Trophoblast cell (in vitro differentiated cells and primary cell): ENCODE measurements at regions not wholly inside any gene's neighbourhood (a gene's known extent, or its start where the extent isn't known, plus 50 kb on each side); places are given as distances from the start of the nearest gene placed in this dataset.
A peak's percentile ranks its signal among the peaks of the same experiment; 100 is the strongest.

Source experiments
- DNase-seq, 2 donors: peaks; one replicate each; pipeline ENCODE4 v3.0.0-alpha.2; 2016
- H2AFZ ChIP-seq: 2 replicates; pipeline ENCODE4 v1.6.1; 2013; ENCODE audit warnings: low read length, moderate library complexity, mild to moderate bottlenecking; ENCODE audit not compliant: insufficient read depth, poor library complexity
- H2AK5ac ChIP-seq: 2 replicates; pipeline ENCODE4 v1.6.1; 2013; ENCODE audit warnings: mild to moderate bottlenecking, low read length
- H2BK120ac ChIP-seq: 2 replicates; pipeline ENCODE4 v1.6.1; 2013; ENCODE audit warnings: low read length, mild to moderate bottlenecking, moderate library complexity; ENCODE audit not compliant: insufficient read depth, poor library complexity
- H2BK12ac ChIP-seq: 2 replicates; pipeline ENCODE4 v1.6.1; 2013; ENCODE audit warnings: mild to moderate bottlenecking, low read length, moderate library complexity
- H2BK5ac ChIP-seq: 2 replicates; pipeline ENCODE4 v1.6.1; 2013; ENCODE audit warnings: low read length, low read depth, moderate library complexity, mild to moderate bottlenecking; ENCODE audit not compliant: poor library complexity
- H3K14ac ChIP-seq: 2 replicates; pipeline ENCODE4 v1.6.1; 2013; ENCODE audit warnings: mild to moderate bottlenecking, low read length
- H3K18ac ChIP-seq: 2 replicates; pipeline ENCODE4 v1.6.1; 2013; ENCODE audit warnings: mild to moderate bottlenecking, low read length
- H3K23ac ChIP-seq: 2 replicates; pipeline ENCODE4 v1.6.1; 2013; ENCODE audit warnings: low read length
- H3K27ac ChIP-seq: 2 replicates; pipeline ENCODE4 v1.5.1; 2013; ENCODE audit warnings: low read depth, mild to moderate bottlenecking, inconsistent platforms, low read length, moderate library complexity
- H3K27me3 ChIP-seq: 2 replicates; pipeline ENCODE4 v1.6.1; 2013; ENCODE audit warnings: inconsistent platforms, mild to moderate bottlenecking, low read length, moderate library complexity; ENCODE audit not compliant: insufficient read depth
- H3K36me3 ChIP-seq, 2 experiments: 1 replicate in 1 of 2; 2 replicates in 1 of 2; pipeline ENCODE4 v1.6.1; 2013; ENCODE audit warnings: low read length in 2 of 2, mild to moderate bottlenecking in 2 of 2, moderate library complexity in 1 of 2; ENCODE audit not compliant: insufficient read depth in 2 of 2, control insufficient read depth in 1 of 2
- H3K4ac ChIP-seq: 2 replicates; pipeline ENCODE4 v1.6.1; 2013; ENCODE audit warnings: low read depth, mild to moderate bottlenecking, low read length, moderate library complexity
- H3K4me1 ChIP-seq, 2 experiments: 1 replicate in 1 of 2; 2 replicates in 1 of 2; pipeline ENCODE4 v1.6.1; 2013; ENCODE audit warnings: low read length in 2 of 2, mild to moderate bottlenecking in 2 of 2, moderate library complexity in 1 of 2; ENCODE audit not compliant: insufficient read depth in 2 of 2, control insufficient read depth in 1 of 2
- H3K4me2 ChIP-seq: 2 replicates; pipeline ENCODE4 v1.6.1; 2013; ENCODE audit warnings: inconsistent platforms, mild to moderate bottlenecking, low read length, moderate library complexity
- H3K4me3 ChIP-seq: 2 replicates; pipeline ENCODE4 v1.5.1; 2013; ENCODE audit warnings: mild to moderate bottlenecking, low read depth, low read length, inconsistent platforms
- H3K79me1 ChIP-seq: one replicate; pipeline ENCODE4 v1.6.1; 2013; ENCODE audit warnings: low read length
- H3K79me2 ChIP-seq: 2 replicates; pipeline ENCODE4 v1.6.1; 2013; ENCODE audit warnings: low read length, mild to moderate bottlenecking; ENCODE audit not compliant: control insufficient read depth, insufficient read depth, poor library complexity
- H3K9ac ChIP-seq: 2 replicates; pipeline ENCODE4 v1.6.1; 2013; ENCODE audit warnings: mild to moderate bottlenecking, low read length
- H3K9me3 ChIP-seq: 2 replicates; pipeline ENCODE4 v1.6.1; 2013; ENCODE audit warnings: low read depth, mild to moderate bottlenecking, control low read depth, inconsistent platforms, low read length; ENCODE audit not compliant: insufficient read depth
- H4K12ac ChIP-seq: 2 replicates; pipeline ENCODE4 v1.6.1; 2013; ENCODE audit warnings: low read depth, mild to moderate bottlenecking, low read length, moderate library complexity
- H4K8ac ChIP-seq: 2 replicates; pipeline ENCODE4 v1.6.1; 2013; ENCODE audit warnings: low read depth, mild to moderate bottlenecking, low read length, moderate library complexity
- H4K91ac ChIP-seq: one replicate; pipeline ENCODE4 v1.6.1; 2013; ENCODE audit warnings: low read depth, mild to moderate bottlenecking, low read length, moderate library complexity
- WGBS: extraction: QIAGEN DNeasy Blood & Tissue Kit; methylation state at CpG from one replicate; pipeline ENCODE4 v1.1.7; 2013; ENCODE audit warnings: missing lambda C conversion rate; ENCODE audit not compliant: insufficient read length, insufficient coverage; ENCODE audit errors: extremely low coverage; 5-methylcytosine and 5-hydroxymethylcytosine counted together

- no peaks in the 10 kb centered on the region for H3K4me1 ChIP-seq
- H4K91ac ChIP-seq, result no peak overlapping the region
- H3K18ac ChIP-seq, result no peak overlapping the region
- no peaks in the 10 kb centered on the region for H3K36me3 ChIP-seq
- no peaks in the 10 kb centered on the region for H3K27me3 ChIP-seq
- no peak overlapping the region for H3K4ac ChIP-seq
- no peak overlapping the region for H3K9ac ChIP-seq
- no peaks in the 10 kb centered on the region for H3K79me2 ChIP-seq
- no peak overlapping the region for H2AK5ac ChIP-seq
- no peaks in the 10 kb centered on the region for H3K9me3 ChIP-seq
- H2AFZ ChIP-seq, result no peak overlapping the region
- no peak overlapping the region for H3K4me3 ChIP-seq
- no peak overlapping the region for H3K14ac ChIP-seq
- H3K23ac ChIP-seq, result no peak overlapping the region
- H2BK12ac ChIP-seq, result no peak overlapping the region
- no peak overlapping the region for H3K4me2 ChIP-seq
- no peak overlapping the region for H4K8ac ChIP-seq
- H3K79me1 ChIP-seq, result no peaks in the 10 kb centered on the region
- H2BK5ac ChIP-seq, result no peak overlapping the region
- no peak overlapping the region for H4K12ac ChIP-seq
- no peak overlapping the region for H2BK120ac ChIP-seq
- no peak overlapping the region for H3K27ac ChIP-seq
- no peak for DNase-seq
Measured at GRCh38 chr3:36196058-36196457, 184.2 kb upstream of the STAC start.

- Histone ChIP-seq H4K8ac (no peak overlapping the region), H2BK5ac (no peak overlapping the region), H3K4ac (no peak overlapping the region), H3K79me1 (no peaks in the 10 kb centered on the region), H4K91ac (no peak overlapping the region), H2AFZ (no peak overlapping the region), H3K23ac (no peak overlapping the region), H2AK5ac (no peak overlapping the region), H3K18ac (no peak overlapping the region), H2BK12ac (no peak overlapping the region), H3K4me1 (no peaks in the 10 kb centered on the region), H3K27me3 (no peaks in the 10 kb centered on the region), H3K4me2 (no peak overlapping the region), H3K79me2 (no peaks in the 10 kb centered on the region), H3K27ac (no peak overlapping the region), H3K4me3 (no peak overlapping the region), H3K14ac (no peak overlapping the region), H3K36me3 (no peaks in the 10 kb centered on the region), H4K12ac (no peak overlapping the region), H2BK120ac (no peak overlapping the region), H3K9me3 (no peaks in the 10 kb centered on the region), H3K9ac (no peak overlapping the region)
- WGBS, result no CpG with 5 or more reads among the region's 1 CpG
- DNase-seq, result no peak
Measured at GRCh38 chr3:36197151-36197550, 183.2 kb upstream of the STAC start.

GRCh38 chr3:36201546-36201945, 178.8 kb upstream of the STAC start:
- Histone ChIP-seq H3K36me3 (no peaks in the 10 kb centered on the region), H3K9ac (peak overlapping the region; percentile 34), H3K18ac (no peak overlapping the region), H3K4me2 (no peak overlapping the region), H2AFZ (no peak overlapping the region), H2AK5ac (no peak overlapping the region), H4K8ac (no peak overlapping the region), H3K4me3 (no peak overlapping the region), H3K79me2 (no peaks in the 10 kb centered on the region), H3K23ac (peak overlapping the region; percentile 69), H4K12ac (no peak overlapping the region), H3K4me1 (no peaks in the 10 kb centered on the region), H3K9me3 (no peaks in the 10 kb centered on the region), H3K79me1 (no peaks in the 10 kb centered on the region), H4K91ac (no peak overlapping the region), H2BK12ac (no peak overlapping the region), H2BK5ac (no peak overlapping the region), H3K27me3 (no peaks in the 10 kb centered on the region), H2BK120ac (no peak overlapping the region), H3K4ac (no peak overlapping the region), H3K27ac (no peak overlapping the region), H3K14ac (no peak overlapping the region)
- DNase-seq, result no peak

- Histone ChIP-seq H3K4me3 (no peak overlapping the region), H3K18ac (no peak overlapping the region), H3K27ac (no peak overlapping the region), H2AK5ac (no peak overlapping the region), H3K4ac (no peak overlapping the region), H3K79me1 (no peaks in the 10 kb centered on the region), H3K9ac (no peak overlapping the region), H3K79me2 (no peaks in the 10 kb centered on the region), H4K8ac (no peak overlapping the region), H4K12ac (no peak overlapping the region), H4K91ac (no peak overlapping the region), H2BK5ac (no peak overlapping the region), H3K9me3 (no peaks in the 10 kb centered on the region), H3K4me1 (no peaks in the 10 kb centered on the region), H3K14ac (no peak overlapping the region), H3K36me3 (no peaks in the 10 kb centered on the region), H3K27me3 (no peaks in the 10 kb centered on the region), H2BK120ac (no peak overlapping the region), H2BK12ac (no peak overlapping the region), H3K23ac (no peak overlapping the region), H3K4me2 (no peak overlapping the region), H2AFZ (no peak overlapping the region)
- no CpG with 5 or more reads among the region's 4 CpGs for WGBS
- no peak for DNase-seq
Measured at GRCh38 chr3:36206956-36207580, 173.2 kb upstream of the STAC start.
